ENCODE measurements at regions not wholly inside any gene's neighbourhood (a gene's known extent, or its start where the extent isn't known, plus 50 kb on each side); places are given as distances from the start of the nearest gene placed in this dataset.

- TF ChIP-seq POLR2A (IDR thresholded peaks at IDR 0.05; ENCODE audit: low read depth, low read length), result no peak
- no peak for TF ChIP-seq TAF1 (IDR thresholded peaks at IDR 0.05; ENCODE audit: borderline replicate concordance, low read depth, low read length)
- no peak for TF ChIP-seq POLR2AphosphoS5 (IDR thresholded peaks at IDR 0.05; ENCODE audit: low read depth, low read length)
Measured at GRCh38 chr4:178450614-178451013, 1008.4 kb upstream of the AGA start.
